ENCODE measurements at regions not wholly inside any gene's neighbourhood (a gene's known extent, or its start where the extent isn't known, plus 50 kb on each side); places are given as distances from the start of the nearest gene placed in this dataset.

DNA sequence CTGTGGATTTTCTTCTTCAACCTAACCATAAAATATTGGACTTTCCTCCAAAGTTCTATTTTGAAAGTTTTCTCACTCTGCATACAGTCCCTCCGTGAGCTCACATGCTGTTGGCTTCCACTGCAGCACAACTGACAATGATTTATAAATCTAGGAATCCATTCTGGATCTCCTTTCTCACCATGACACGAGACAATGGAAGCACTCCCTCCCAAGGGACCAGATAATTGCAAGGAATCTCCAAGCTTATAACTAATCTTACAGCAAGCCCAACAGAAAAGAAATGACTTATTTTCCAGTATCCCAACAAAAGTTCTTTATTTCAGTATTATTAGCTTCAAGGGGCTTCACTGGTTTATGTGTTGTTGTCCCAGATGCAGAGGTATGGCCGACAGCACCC is 729.0 kb downstream of the RFPL4B start:
- Histone ChIP-seq H3K27ac (no peak overlapping the region), H3K4me1 (no peaks in the 10 kb centered on the region), H3K36me3 (no peaks in the 10 kb centered on the region), H3K27me3 (no peaks in the 10 kb centered on the region), H3K4me3 (no peak overlapping the region), H3K9me3 (no peaks in the 10 kb centered on the region)
- no peak for TF ChIP-seq EP300 (IDR thresholded peaks at IDR 0.05)
- no peak for TF ChIP-seq POLR2AphosphoS5 (IDR thresholded peaks at IDR 0.05)
- TF ChIP-seq, protein P1, sequence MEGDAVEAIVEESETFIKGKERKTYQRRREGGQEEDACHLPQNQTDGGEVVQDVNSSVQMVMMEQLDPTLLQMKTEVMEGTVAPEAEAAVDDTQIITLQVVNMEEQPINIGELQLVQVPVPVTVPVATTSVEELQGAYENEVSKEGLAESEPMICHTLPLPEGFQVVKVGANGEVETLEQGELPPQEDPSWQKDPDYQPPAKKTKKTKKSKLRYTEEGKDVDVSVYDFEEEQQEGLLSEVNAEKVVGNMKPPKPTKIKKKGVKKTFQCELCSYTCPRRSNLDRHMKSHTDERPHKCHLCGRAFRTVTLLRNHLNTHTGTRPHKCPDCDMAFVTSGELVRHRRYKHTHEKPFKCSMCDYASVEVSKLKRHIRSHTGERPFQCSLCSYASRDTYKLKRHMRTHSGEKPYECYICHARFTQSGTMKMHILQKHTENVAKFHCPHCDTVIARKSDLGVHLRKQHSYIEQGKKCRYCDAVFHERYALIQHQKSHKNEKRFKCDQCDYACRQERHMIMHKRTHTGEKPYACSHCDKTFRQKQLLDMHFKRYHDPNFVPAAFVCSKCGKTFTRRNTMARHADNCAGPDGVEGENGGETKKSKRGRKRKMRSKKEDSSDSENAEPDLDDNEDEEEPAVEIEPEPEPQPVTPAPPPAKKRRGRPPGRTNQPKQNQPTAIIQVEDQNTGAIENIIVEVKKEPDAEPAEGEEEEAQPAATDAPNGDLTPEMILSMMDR (IDR thresholded peaks at IDR 0.05): no peak
- no peak for TF ChIP-seq POLR2A (IDR thresholded peaks at IDR 0.05)
- ATAC-seq (ENCODE audit: low FRiP score in 2 of 2) (no peak), DNase-seq (no peak)
- 78 to 86% methylated on average over 3 of the region's 3 CpGs for WGBS, 2 donors

DNA sequence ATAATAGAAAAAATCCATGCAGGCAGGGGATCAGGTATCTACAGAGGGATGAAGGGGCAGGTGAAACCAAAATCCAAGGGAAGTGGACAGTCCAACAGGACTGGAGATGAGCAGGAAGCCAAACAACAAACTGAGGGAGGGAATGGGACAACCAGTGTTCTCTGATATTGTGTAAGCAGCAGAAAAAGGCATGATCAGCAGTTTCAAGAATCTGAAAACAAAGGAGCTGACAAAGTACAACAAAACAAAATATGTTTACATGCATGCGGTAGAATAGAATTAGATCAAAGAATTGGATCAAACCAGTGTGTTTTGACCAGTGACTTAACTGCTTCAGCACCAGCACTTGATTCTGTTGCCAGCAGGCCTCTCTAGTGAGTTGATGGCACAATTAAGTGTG is 729.7 kb downstream of the RFPL4B start:
- DNase-seq (no peak), ATAC-seq (ENCODE audit: low FRiP score in 2 of 2) (no peak)
- TF ChIP-seq EP300 (IDR thresholded peaks at IDR 0.05) (no peak), POLR2AphosphoS5 (IDR thresholded peaks at IDR 0.05) (no peak), POLR2A (IDR thresholded peaks at IDR 0.05) (no peak)
- TF ChIP-seq, protein P1 (IDR thresholded peaks at IDR 0.05): no peak
- no peaks in the 10 kb centered on the region for H3K36me3 ChIP-seq
- H3K4me3 ChIP-seq: no peak overlapping the region
- WGBS, 2 donors: 52 to 64% methylated on average over 1 of the region's 1 CpG
- no peaks in the 10 kb centered on the region for H3K27me3 ChIP-seq
- no peaks in the 10 kb centered on the region for H3K4me1 ChIP-seq
- no peaks in the 10 kb centered on the region for H3K9me3 ChIP-seq
- H3K27ac ChIP-seq: no peak overlapping the region

DNA sequence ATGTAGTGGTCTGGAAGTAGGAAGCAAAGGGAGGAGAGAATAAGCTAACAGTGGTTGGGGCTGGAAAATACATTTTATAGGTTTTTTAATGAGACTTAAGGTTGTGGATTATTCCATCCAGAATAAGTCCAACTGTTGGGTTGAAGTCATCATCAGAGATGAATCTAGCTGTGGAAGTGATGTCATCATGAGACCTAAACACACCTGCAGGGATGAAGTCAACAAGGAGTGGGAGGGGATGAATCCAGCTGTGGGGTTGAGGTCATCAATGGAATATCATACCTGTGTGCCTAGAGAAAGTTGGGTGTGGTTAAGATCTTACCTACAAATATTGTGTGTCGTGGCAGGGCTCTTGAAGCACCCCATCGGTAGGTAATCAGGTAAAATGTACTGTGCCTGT is 730.7 kb downstream of the RFPL4B start:
- H3K4me3 ChIP-seq: no peak overlapping the region
- TF ChIP-seq, protein P1 (IDR thresholded peaks at IDR 0.05): no peak
- TF ChIP-seq POLR2AphosphoS5 (IDR thresholded peaks at IDR 0.05) (no peak), EP300 (IDR thresholded peaks at IDR 0.05) (no peak)
- H3K27ac ChIP-seq: no peak overlapping the region
- ATAC-seq (ENCODE audit: low FRiP score in 2 of 2): no peak
- H3K36me3 ChIP-seq: no peaks in the 10 kb centered on the region
- 91 to 94% methylated on average over 2 of the region's 2 CpGs for WGBS, 2 donors
- DNase-seq: no peak
- H3K4me1 ChIP-seq: no peaks in the 10 kb centered on the region
- no peaks in the 10 kb centered on the region for H3K9me3 ChIP-seq
- no peaks in the 10 kb centered on the region for H3K27me3 ChIP-seq

DNA sequence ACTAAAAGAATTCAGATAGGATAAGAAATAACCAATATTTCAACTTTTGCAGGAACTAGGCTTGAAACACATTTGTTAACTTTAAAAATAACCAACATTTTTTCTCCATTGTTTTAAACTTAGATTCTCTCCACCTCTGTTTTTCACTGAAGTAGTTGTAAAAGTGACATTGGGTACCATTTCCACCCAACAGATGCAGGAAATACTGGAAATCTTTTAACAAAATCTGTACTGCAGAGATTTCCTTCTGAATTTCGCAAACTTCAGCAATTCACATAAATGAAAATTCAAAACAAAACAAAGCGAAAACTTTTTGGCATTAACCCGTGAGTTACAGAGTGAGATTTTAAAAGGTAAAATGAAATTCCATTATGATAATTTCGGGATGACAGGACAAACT is 731.7 kb downstream of the RFPL4B start:
- no peaks in the 10 kb centered on the region for H3K4me1 ChIP-seq
- no peak overlapping the region for H3K27ac ChIP-seq
- H3K4me3 ChIP-seq: no peak overlapping the region
- H3K36me3 ChIP-seq: no peaks in the 10 kb centered on the region
- DNase-seq (no peak), ATAC-seq (ENCODE audit: low FRiP score in 2 of 2) (no peak)
- no peaks in the 10 kb centered on the region for H3K27me3 ChIP-seq
- H3K9me3 ChIP-seq: no peaks in the 10 kb centered on the region
- TF ChIP-seq POLR2AphosphoS5 (IDR thresholded peaks at IDR 0.05): no peak
- no peak for TF ChIP-seq EP300 (IDR thresholded peaks at IDR 0.05)
- 67 to 72% methylated on average over 4 of the region's 4 CpGs for WGBS, 2 donors

DNA sequence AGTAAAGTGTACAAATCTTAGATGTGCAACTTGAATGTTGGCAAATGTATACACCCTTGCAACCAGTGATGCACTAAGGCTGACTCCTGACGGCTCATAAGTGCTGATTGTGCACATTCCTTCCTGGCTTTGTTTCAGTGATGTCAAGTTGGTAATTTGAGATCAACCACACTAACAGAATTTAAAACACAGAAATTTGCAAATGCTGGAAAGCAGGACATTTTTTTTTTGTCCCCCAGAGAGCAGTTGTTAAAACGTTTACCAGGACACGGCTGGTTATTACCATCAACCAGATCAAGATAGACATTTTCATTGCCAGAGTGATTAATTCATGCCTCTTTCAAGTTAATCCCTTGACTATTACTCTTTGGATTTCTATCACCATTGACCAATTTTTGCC is 735.6 kb downstream of the RFPL4B start:
- ATAC-seq (ENCODE audit: low FRiP score in 2 of 2) (no peak), DNase-seq (no peak)
- H3K36me3 ChIP-seq: no peaks in the 10 kb centered on the region
- TF ChIP-seq EP300 (IDR thresholded peaks at IDR 0.05) (no peak), POLR2A (IDR thresholded peaks at IDR 0.05) (no peak), POLR2AphosphoS5 (IDR thresholded peaks at IDR 0.05) (no peak)
- TF ChIP-seq, protein P1 (IDR thresholded peaks at IDR 0.05): no peak
- H3K27ac ChIP-seq: no peak overlapping the region
- no peaks in the 10 kb centered on the region for H3K27me3 ChIP-seq
- no peak overlapping the region for H3K4me3 ChIP-seq
- H3K4me1 ChIP-seq: no peaks in the 10 kb centered on the region
- WGBS, 2 donors: 35 to 46% methylated on average over 3 of the region's 3 CpGs
- H3K9me3 ChIP-seq: no peaks in the 10 kb centered on the region
